Mesenchymal stem cell (in vitro differentiated cells and primary cell): ENCODE measurements at regions not wholly inside any gene's neighbourhood (a gene's known extent, or its start where the extent isn't known, plus 50 kb on each side); places are given as distances from the start of the nearest gene placed in this dataset.

Source experiments
- DNase-seq: peaks from one replicate; pipeline ENCODE4 v3.0.0-alpha.2; 2013
- H2AFZ ChIP-seq: one replicate; pipeline ENCODE4 v1.6.1; 2013; ENCODE audit warnings: low read depth, mild to moderate bottlenecking, control low read depth, inconsistent platforms, low read length, moderate library complexity
- H2AK5ac ChIP-seq: 2 replicates; pipeline ENCODE4 v1.6.1; 2013; ENCODE audit warnings: low read length, moderate library complexity, mild to moderate bottlenecking, inconsistent platforms; ENCODE audit not compliant: severe bottlenecking
- H2BK120ac ChIP-seq: one replicate; pipeline ENCODE4 v1.6.1; 2013; ENCODE audit warnings: low read depth, mild to moderate bottlenecking, inconsistent platforms, low read length, moderate library complexity
- H2BK12ac ChIP-seq, 2 experiments: one replicate each; pipeline ENCODE4 v1.6.1; 2013; ENCODE audit warnings: inconsistent platforms in 2 of 2, low read length in 2 of 2, mild to moderate bottlenecking in 2 of 2, moderate library complexity in 2 of 2, control low read depth in 1 of 2
- H2BK15ac ChIP-seq: one replicate; pipeline ENCODE4 v1.6.1; 2013; ENCODE audit warnings: mild to moderate bottlenecking, low read depth, inconsistent platforms; ENCODE audit not compliant: poor library complexity, severe bottlenecking
- H2BK5ac ChIP-seq: 2 replicates; pipeline ENCODE4 v1.6.1; 2013; ENCODE audit warnings: low read depth, mild to moderate bottlenecking, low read length, control low read depth, inconsistent platforms; ENCODE audit not compliant: poor library complexity, severe bottlenecking
- H3K14ac ChIP-seq, 2 experiments: one replicate each; pipeline ENCODE4 v1.6.1; 2013; ENCODE audit warnings: inconsistent platforms in 2 of 2, low read length in 2 of 2, control low read depth in 1 of 2, mild to moderate bottlenecking in 1 of 2, moderate library complexity in 1 of 2
- H3K18ac ChIP-seq, 2 experiments: one replicate each; pipeline ENCODE4 v1.6.1; 2013; ENCODE audit warnings: inconsistent platforms in 2 of 2, low read length in 2 of 2, control low read depth in 1 of 2, low read depth in 1 of 2, mild to moderate bottlenecking in 1 of 2
- H3K23ac ChIP-seq, 2 experiments: one replicate each; pipeline ENCODE4 v1.6.1; 2013; ENCODE audit warnings: inconsistent platforms in 2 of 2, low read length in 2 of 2, mild to moderate bottlenecking in 2 of 2, moderate library complexity in 2 of 2, control low read depth in 1 of 2
- H3K27ac ChIP-seq: 2 replicates; pipeline ENCODE4 v1.5.1; 2013; ENCODE audit warnings: mild to moderate bottlenecking, moderate library complexity, low read length, control low read depth, inconsistent platforms; ENCODE audit not compliant: poor library complexity, severe bottlenecking
- H3K27me3 ChIP-seq, 2 experiments: 2 replicates each; pipeline versions ENCODE4 v1.6.1 to v1.7.0; 2013; ENCODE audit warnings: low read length in 2 of 2, mild to moderate bottlenecking in 2 of 2, moderate library complexity in 2 of 2, control low read depth in 1 of 2, inconsistent platforms in 1 of 2; ENCODE audit not compliant: control insufficient read depth in 1 of 2, insufficient read depth in 1 of 2
- H3K36me3 ChIP-seq, 2 experiments: 2 replicates each; pipeline versions ENCODE4 v1.6.1 to v1.7.0; 2013; ENCODE audit warnings: low read length in 2 of 2, control low read depth in 1 of 2, inconsistent platforms in 1 of 2, low read depth in 1 of 2, mild to moderate bottlenecking in 1 of 2; ENCODE audit not compliant: insufficient read depth in 2 of 2, control insufficient read depth in 1 of 2
- H3K4ac ChIP-seq, 2 experiments: one replicate each; pipeline ENCODE4 v1.6.1; 2013; ENCODE audit warnings: inconsistent platforms in 2 of 2, low read length in 2 of 2, mild to moderate bottlenecking in 2 of 2, moderate library complexity in 2 of 2, control low read depth in 1 of 2, low read depth in 1 of 2
- H3K4me1 ChIP-seq: 2 replicates; pipeline ENCODE4 v1.6.1; 2013; ENCODE audit warnings: low read depth, low read length, control low read depth; ENCODE audit not compliant: control insufficient read depth, insufficient read depth
- H3K4me2 ChIP-seq: 2 replicates; pipeline ENCODE4 v1.6.1; 2013; ENCODE audit warnings: low read length, mild to moderate bottlenecking, inconsistent platforms; ENCODE audit not compliant: poor library complexity, severe bottlenecking
- H3K4me3 ChIP-seq, 2 experiments: 2 replicates each; pipeline versions ENCODE4 v1.5.1 to v1.7.0; 2013; ENCODE audit warnings: low read length in 2 of 2, mild to moderate bottlenecking in 2 of 2, control low read depth in 1 of 2, low read depth in 1 of 2; ENCODE audit not compliant: insufficient read depth in 1 of 2
- H3K79me1 ChIP-seq: replicated peaks from 2 replicates; pipeline ENCODE4 v1.6.1; 2013; ENCODE audit warnings: mild to moderate bottlenecking, control low read depth, low read length, inconsistent platforms; ENCODE audit not compliant: poor library complexity, severe bottlenecking
- H3K9ac ChIP-seq: 2 replicates; pipeline ENCODE4 v1.7.0; 2013; ENCODE audit warnings: mild to moderate bottlenecking, low read length, moderate library complexity
- H3K9me3 ChIP-seq: 2 replicates; pipeline ENCODE4 v1.7.0; 2013; ENCODE audit warnings: mild to moderate bottlenecking, low read length; ENCODE audit not compliant: control insufficient read depth
- H4K8ac ChIP-seq: one replicate; pipeline ENCODE4 v1.6.1; 2013; ENCODE audit warnings: inconsistent platforms, mild to moderate bottlenecking, low read length, moderate library complexity
- H4K91ac ChIP-seq: one replicate; pipeline ENCODE4 v1.6.1; 2013; ENCODE audit warnings: mild to moderate bottlenecking, low read length, inconsistent platforms
- WGBS: methylation state at CpG from one replicate; pipeline ENCODE4 v1.1.7; 2013; ENCODE audit warnings: mixed read lengths; 5-methylcytosine and 5-hydroxymethylcytosine counted together

GRCh38 chr7:124369310-124369709 lies 336.4 kb upstream of the TMEM229A start:
- Histone ChIP-seq H3K4ac (no peak overlapping the region), H3K79me1 (no peaks in the 10 kb centered on the region), H2BK120ac (no peak overlapping the region), H3K9ac (no peak overlapping the region), H3K4me1 (no peaks in the 10 kb centered on the region), H4K91ac (no peak overlapping the region), H3K27ac (no peak overlapping the region), H2BK5ac (no peak overlapping the region), H2BK12ac (no peak overlapping the region), H3K23ac (no peak overlapping the region), H2AK5ac (no peak overlapping the region), H3K14ac (no peak overlapping the region), H2AFZ (no peak overlapping the region), H2BK15ac (no peak overlapping the region), H3K36me3 (no peaks in the 10 kb centered on the region), H3K9me3 (peaks cover 16% of the 10 kb centered on the region), H4K8ac (no peak overlapping the region), H3K18ac (no peak overlapping the region), H3K27me3 (no peaks in the 10 kb centered on the region), H3K4me2 (no peak overlapping the region), H3K4me3 (no peak overlapping the region)
- no peak for DNase-seq
- WGBS, result 100% methylated on average over 1 of the region's 1 CpG

GRCh38 chr7:124366118-124366517 lies 333.3 kb upstream of the TMEM229A start:
- Histone ChIP-seq H3K27ac (no peak overlapping the region), H3K36me3 (no peaks in the 10 kb centered on the region), H3K4me3 (no peak overlapping the region), H3K4me2 (no peak overlapping the region), H3K27me3 (no peaks in the 10 kb centered on the region), H2BK15ac (no peak overlapping the region), H2AFZ (no peak overlapping the region), H3K18ac (no peak overlapping the region), H3K9me3 (peaks cover 19% of the 10 kb centered on the region), H2BK5ac (no peak overlapping the region), H3K4me1 (no peaks in the 10 kb centered on the region), H2BK12ac (no peak overlapping the region), H3K14ac (no peak overlapping the region), H3K9ac (no peak overlapping the region), H4K8ac (no peak overlapping the region), H2BK120ac (no peak overlapping the region), H2AK5ac (no peak overlapping the region), H3K23ac (no peak overlapping the region), H3K79me1 (no peaks in the 10 kb centered on the region), H3K4ac (no peak overlapping the region), H4K91ac (no peak overlapping the region)
- WGBS, result no CpG with 5 or more reads among the region's 1 CpG
- DNase-seq, result no peak

GRCh38 chr7:124364283-124364682 lies 331.4 kb upstream of the TMEM229A start:
- WGBS, result 67% methylated on average over 1 of the region's 1 CpG
- no peak overlapping the region for H2BK5ac ChIP-seq
- H3K4me1 ChIP-seq, result no peaks in the 10 kb centered on the region
- H3K4ac ChIP-seq, result no peak overlapping the region
- no peak overlapping the region for H2BK120ac ChIP-seq
- H3K9ac ChIP-seq, result no peak overlapping the region
- no peak overlapping the region for H2AFZ ChIP-seq
- H2AK5ac ChIP-seq, result no peak overlapping the region
- no peak overlapping the region for H3K4me2 ChIP-seq
- no peaks in the 10 kb centered on the region for H3K27me3 ChIP-seq
- H3K27ac ChIP-seq, result no peak overlapping the region
- H4K8ac ChIP-seq, result no peak overlapping the region
- no peak overlapping the region for H3K18ac ChIP-seq
- no peak overlapping the region for H3K14ac ChIP-seq
- H3K79me1 ChIP-seq, result no peaks in the 10 kb centered on the region
- no peak overlapping the region for H3K23ac ChIP-seq
- no peak for DNase-seq
- H4K91ac ChIP-seq, result no peak overlapping the region
- H3K9me3 ChIP-seq, result peaks cover 22% of the 10 kb centered on the region
- H2BK12ac ChIP-seq, result no peak overlapping the region
- no peaks in the 10 kb centered on the region for H3K36me3 ChIP-seq
- no peak overlapping the region for H2BK15ac ChIP-seq
- no peak overlapping the region for H3K4me3 ChIP-seq

- no peaks in the 10 kb centered on the region for H3K27me3 ChIP-seq
- no peak overlapping the region for H4K91ac ChIP-seq
- H3K27ac ChIP-seq, result no peak overlapping the region
- H3K23ac ChIP-seq, result no peak overlapping the region
- no peak overlapping the region for H3K4me3 ChIP-seq
- no peak overlapping the region for H2BK5ac ChIP-seq
- no peak overlapping the region for H3K4ac ChIP-seq
- no peak overlapping the region for H3K9ac ChIP-seq
- no peak overlapping the region for H4K8ac ChIP-seq
- no peaks in the 10 kb centered on the region for H3K4me1 ChIP-seq
- no peak overlapping the region for H2AFZ ChIP-seq
- no peak overlapping the region for H2BK15ac ChIP-seq
- H3K4me2 ChIP-seq, result no peak overlapping the region
- no peak overlapping the region for H3K18ac ChIP-seq
- H2BK12ac ChIP-seq, result no peak overlapping the region
- no peak overlapping the region for H3K14ac ChIP-seq
- no peak for DNase-seq
- H3K9me3 ChIP-seq, result peaks cover 5% of the 10 kb centered on the region
- no peaks in the 10 kb centered on the region for H3K79me1 ChIP-seq
- no peak overlapping the region for H2AK5ac ChIP-seq
- H3K36me3 ChIP-seq, result no peaks in the 10 kb centered on the region
- no peak overlapping the region for H2BK120ac ChIP-seq
These were observed 321.3 kb upstream of the TMEM229A start for GRCh38 chr7:124354201-124354600.
